ENCODE measurements at regions not wholly inside any gene's neighbourhood (a gene's known extent, or its start where the extent isn't known, plus 50 kb on each side); places are given as distances from the start of the nearest gene placed in this dataset.

GRCh38 chr2:139354518-139354917, 574.3 kb upstream of the NXPH2 start:
- Histone ChIP-seq H3K27ac (ENCODE audit: low read depth, low read length) (no peak overlapping the region), H3K27me3 (ENCODE audit: control insufficient read depth, insufficient read depth, low read length) (no peaks in the 10 kb centered on the region), H3K9me3 (ENCODE audit: control insufficient read depth, insufficient read depth, low read length) (peaks cover 14% of the 10 kb centered on the region), H3K4me3 (ENCODE audit: low read depth, low read length) (no peak overlapping the region)
- TF ChIP-seq, protein P1, sequence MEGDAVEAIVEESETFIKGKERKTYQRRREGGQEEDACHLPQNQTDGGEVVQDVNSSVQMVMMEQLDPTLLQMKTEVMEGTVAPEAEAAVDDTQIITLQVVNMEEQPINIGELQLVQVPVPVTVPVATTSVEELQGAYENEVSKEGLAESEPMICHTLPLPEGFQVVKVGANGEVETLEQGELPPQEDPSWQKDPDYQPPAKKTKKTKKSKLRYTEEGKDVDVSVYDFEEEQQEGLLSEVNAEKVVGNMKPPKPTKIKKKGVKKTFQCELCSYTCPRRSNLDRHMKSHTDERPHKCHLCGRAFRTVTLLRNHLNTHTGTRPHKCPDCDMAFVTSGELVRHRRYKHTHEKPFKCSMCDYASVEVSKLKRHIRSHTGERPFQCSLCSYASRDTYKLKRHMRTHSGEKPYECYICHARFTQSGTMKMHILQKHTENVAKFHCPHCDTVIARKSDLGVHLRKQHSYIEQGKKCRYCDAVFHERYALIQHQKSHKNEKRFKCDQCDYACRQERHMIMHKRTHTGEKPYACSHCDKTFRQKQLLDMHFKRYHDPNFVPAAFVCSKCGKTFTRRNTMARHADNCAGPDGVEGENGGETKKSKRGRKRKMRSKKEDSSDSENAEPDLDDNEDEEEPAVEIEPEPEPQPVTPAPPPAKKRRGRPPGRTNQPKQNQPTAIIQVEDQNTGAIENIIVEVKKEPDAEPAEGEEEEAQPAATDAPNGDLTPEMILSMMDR (IDR thresholded peaks at IDR 0.05; ENCODE audit: low read depth, low read length): no peak
- no peak for DNase-seq (ENCODE audit: low read depth, low spot score)
- ChIA-PET CTCF (no interaction called here), POLR2A (no interaction called here)

- Histone ChIP-seq H3K9me3 (ENCODE audit: control insufficient read depth, insufficient read depth, low read length) (peaks cover 14% of the 10 kb centered on the region), H3K4me3 (ENCODE audit: low read depth, low read length) (no peak overlapping the region), H3K27ac (ENCODE audit: low read depth, low read length) (no peak overlapping the region), H3K27me3 (ENCODE audit: control insufficient read depth, insufficient read depth, low read length) (no peaks in the 10 kb centered on the region)
- TF ChIP-seq, protein P1 (IDR thresholded peaks at IDR 0.05; ENCODE audit: low read depth, low read length): no peak
- DNase-seq (ENCODE audit: low read depth, low spot score): no peak
- ChIA-PET CTCF (no interaction called here), POLR2A (no interaction called here)
These were observed 573.7 kb upstream of the NXPH2 start for GRCh38 chr2:139353874-139354273.

DNA sequence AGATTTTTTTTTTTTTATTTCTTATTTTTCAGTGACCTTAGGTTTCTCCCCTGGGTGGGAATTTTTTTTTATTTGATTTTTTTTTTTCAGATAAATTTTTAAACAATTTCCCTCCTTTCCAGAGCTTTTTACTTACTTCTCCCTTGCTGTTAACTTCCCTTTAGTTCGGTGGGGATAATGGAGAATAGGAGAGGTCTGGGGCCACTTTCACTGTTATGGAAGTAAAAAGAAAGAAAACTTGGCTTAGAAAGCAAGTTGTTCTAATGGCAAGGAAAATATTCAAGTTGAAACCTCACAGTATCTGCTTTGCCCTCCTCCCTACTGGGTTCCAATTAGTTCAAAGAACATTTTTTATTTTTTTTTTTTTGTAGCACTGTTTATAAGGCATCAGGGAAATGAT, 537.1 kb upstream of the NXPH2 start:
- POLR2A ChIA-PET: no interaction called here
- DNase-seq (ENCODE audit: low read depth, low spot score): no peak
- TF ChIP-seq, protein P1 (IDR thresholded peaks at IDR 0.05; ENCODE audit: low read depth, low read length): no peak
- H3K27ac ChIP-seq (ENCODE audit: low read depth, low read length): no peak overlapping the region
- no peak overlapping the region for H3K4me3 ChIP-seq (ENCODE audit: low read depth, low read length)
- no peaks in the 10 kb centered on the region for H3K27me3 ChIP-seq (ENCODE audit: control insufficient read depth, insufficient read depth, low read length)
- H3K9me3 ChIP-seq (ENCODE audit: control insufficient read depth, insufficient read depth, low read length): peaks cover 5% of the 10 kb centered on the region
- CTCF ChIA-PET: no interaction called here

DNA sequence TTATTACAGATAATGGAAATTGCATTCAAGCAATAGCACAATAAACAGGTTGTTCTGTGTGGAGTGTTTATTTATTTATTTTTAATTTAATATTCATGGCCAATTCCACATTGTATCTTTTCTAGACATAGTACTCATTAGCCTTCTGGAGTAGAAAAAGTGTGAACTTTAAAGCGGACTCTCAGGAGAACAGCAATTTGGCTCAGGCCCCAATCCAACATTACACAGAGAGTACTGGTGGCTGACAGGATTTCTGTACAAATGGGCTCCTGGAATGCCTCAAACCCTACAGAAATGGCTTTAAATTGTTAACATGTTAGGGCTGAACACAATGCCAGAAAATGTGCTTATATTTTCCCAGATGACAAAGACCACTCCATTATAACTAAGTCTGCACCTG, 533.9 kb upstream of the NXPH2 start:
- Histone ChIP-seq H3K9me3 (ENCODE audit: control insufficient read depth, insufficient read depth, low read length) (no peaks in the 10 kb centered on the region), H3K27ac (ENCODE audit: low read depth, low read length) (no peak overlapping the region), H3K27me3 (ENCODE audit: control insufficient read depth, insufficient read depth, low read length) (no peaks in the 10 kb centered on the region), H3K4me3 (ENCODE audit: low read depth, low read length) (no peak overlapping the region)
- TF ChIP-seq, protein P1 (IDR thresholded peaks at IDR 0.05; ENCODE audit: low read depth, low read length): no peak
- DNase-seq (ENCODE audit: low read depth, low spot score): no peak
- ChIA-PET CTCF (no interaction called here), POLR2A (no interaction called here)

- ChIA-PET CTCF (no interaction called here), POLR2A (no interaction called here)
- H3K27me3 ChIP-seq (ENCODE audit: control insufficient read depth, insufficient read depth, low read length): no peaks in the 10 kb centered on the region
- H3K4me3 ChIP-seq (ENCODE audit: low read depth, low read length): no peak overlapping the region
- H3K9me3 ChIP-seq (ENCODE audit: control insufficient read depth, insufficient read depth, low read length): peaks cover 9% of the 10 kb centered on the region
- no peak overlapping the region for H3K27ac ChIP-seq (ENCODE audit: low read depth, low read length)
- DNase-seq (ENCODE audit: low read depth, low spot score): no peak
- TF ChIP-seq, protein P1 (IDR thresholded peaks at IDR 0.05; ENCODE audit: low read depth, low read length): no peak
These were observed 516.6 kb upstream of the NXPH2 start for GRCh38 chr2:139296672-139297209.
